Neural cell (in vitro differentiated cells): ENCODE measurements at regions not wholly inside any gene's neighbourhood (a gene's known extent, or its start where the extent isn't known, plus 50 kb on each side); places are given as distances from the start of the nearest gene placed in this dataset.

Experiments
- H2AFZ ChIP-seq: fragments of 200-600, 300-800 bp; sonication (generic), shearing (Covaris generic); 2 replicates; pipeline ENCODE4 v1.6.0; 2014; ENCODE audit warnings: low read depth, mild to moderate bottlenecking, antibody characterized with exemption, low read length, moderate library complexity
- H3F3A ChIP-seq: fragments of 200-600 bp; shearing (Covaris generic); 2 replicates; pipeline ENCODE4 v1.6.1; 2016; ENCODE audit warnings: mild to moderate bottlenecking, moderate library complexity, mixed read lengths, antibody characterized with exemption, low read length; ENCODE audit not compliant: insufficient read depth, poor library complexity, severe bottlenecking
- H3K27ac ChIP-seq: fragments of 200-600, 300-800 bp; sonication (generic), shearing (Covaris generic); 2 replicates; pipeline ENCODE4 v1.5.1; 2014; ENCODE audit warnings: mild to moderate bottlenecking, low read length, moderate library complexity
- H3K27me3 ChIP-seq: fragments of 300-800, 200-600 bp; sonication (generic), shearing (Covaris generic); 2 replicates; pipeline ENCODE4 v1.6.0; 2014; ENCODE audit warnings: mild to moderate bottlenecking, low read depth, low read length, moderate library complexity; ENCODE audit not compliant: insufficient read depth
- H3K36me3 ChIP-seq: fragments of 300-800, 200-600 bp; sonication (generic), shearing (Covaris generic); 2 replicates; pipeline ENCODE4 v1.5.1; 2014; ENCODE audit warnings: mild to moderate bottlenecking, antibody characterized with exemption, low read length, moderate library complexity; ENCODE audit not compliant: insufficient read depth
- H3K4me2 ChIP-seq: fragments of 300-800, 200-600 bp; sonication (generic), shearing (Covaris generic); 2 replicates; pipeline ENCODE4 v1.6.0; 2014; ENCODE audit warnings: mild to moderate bottlenecking, low read length
- H3K4me3 ChIP-seq: fragments of 300-800, 200-600 bp; sonication (generic), shearing (Covaris generic); 2 replicates; pipeline ENCODE4 v1.5.1; 2014; ENCODE audit warnings: mild to moderate bottlenecking, low read length, moderate library complexity
- H3K79me2 ChIP-seq: fragments of 200-600 bp; shearing (Covaris generic); replicated peaks from 2 replicates; pipeline ENCODE4 v1.6.0; 2014; ENCODE audit warnings: mild to moderate bottlenecking, low read length, moderate library complexity; ENCODE audit not compliant: insufficient read depth
- H3K9ac ChIP-seq: fragments of 300-800, 200-600 bp; sonication (generic), shearing (Covaris generic); 2 replicates; pipeline ENCODE4 v1.6.1; 2016; ENCODE audit warnings: mild to moderate bottlenecking, low read length, mixed read lengths
- H3K9me2 ChIP-seq: fragments of 200-600 bp; shearing (Covaris generic); 2 replicates; pipeline ENCODE4 v1.6.1; 2016; ENCODE audit warnings: mild to moderate bottlenecking, low read length, mixed read lengths; ENCODE audit not compliant: insufficient read depth
- H3K9me3 ChIP-seq: fragments of 200-600, 300-800 bp; sonication (generic), shearing (Covaris generic); 2 replicates; pipeline ENCODE4 v1.6.1; 2016; ENCODE audit warnings: mild to moderate bottlenecking, mixed run types, low read length, moderate library complexity, mixed read lengths
- H4K20me1 ChIP-seq: fragments of 200-600 bp; shearing (Covaris generic); 2 replicates; pipeline ENCODE4 v1.6.1; 2016; ENCODE audit warnings: mild to moderate bottlenecking, mixed run types; ENCODE audit not compliant: insufficient read depth
- EP300 ChIP-seq: fragments of 450-650 bp; conservative IDR thresholded peaks from 2 replicates; pipeline ENCODE4 v1.6.1; 2014; ENCODE audit warnings: antibody characterized with exemption, mild to moderate bottlenecking, moderate library complexity; ENCODE audit not compliant: poor library complexity, severe bottlenecking
- MXI1 ChIP-seq: fragments of 450-650 bp; conservative IDR thresholded peaks from 2 replicates; pipeline ENCODE4 v1.6.1; 2014; ENCODE audit warnings: antibody characterized with exemption, mild to moderate bottlenecking; ENCODE audit not compliant: poor library complexity, severe bottlenecking
- POLR2AphosphoS5 ChIP-seq: IDR thresholded peaks from 2 replicates; pipeline ENCODE4 v1.6.1; 2012
- RAD21 ChIP-seq: fragments of 450-650 bp; conservative IDR thresholded peaks from 2 replicates; pipeline ENCODE4 v1.6.1; 2014; ENCODE audit warnings: antibody characterized with exemption, mild to moderate bottlenecking, moderate library complexity
- TAF1 ChIP-seq: IDR thresholded peaks from 2 replicates; pipeline ENCODE4 v1.6.1; 2012; ENCODE audit warnings: low read depth
- TF ChIP-seq, protein P1 (sequence below): IDR thresholded peaks from 2 replicates; pipeline ENCODE4 v1.6.1; 2012; ENCODE audit warnings: borderline replicate concordance
- TF ChIP-seq, protein P2 (sequence below): fragments of 450-650 bp; IDR thresholded peaks from 2 replicates; pipeline ENCODE4 v1.5.1; 2014; ENCODE audit warnings: antibody characterized with exemption, mild to moderate bottlenecking, moderate library complexity; ENCODE audit not compliant: poor library complexity, severe bottlenecking

GRCh38 chr21:35921471-35921870 lies 138.9 kb downstream of the SETD4 start:
- TF ChIP-seq POLR2AphosphoS5 (no peak), MXI1 (no peak), RAD21 (no peak), TAF1 (no peak), EP300 (no peak)
- TF ChIP-seq, protein P1, sequence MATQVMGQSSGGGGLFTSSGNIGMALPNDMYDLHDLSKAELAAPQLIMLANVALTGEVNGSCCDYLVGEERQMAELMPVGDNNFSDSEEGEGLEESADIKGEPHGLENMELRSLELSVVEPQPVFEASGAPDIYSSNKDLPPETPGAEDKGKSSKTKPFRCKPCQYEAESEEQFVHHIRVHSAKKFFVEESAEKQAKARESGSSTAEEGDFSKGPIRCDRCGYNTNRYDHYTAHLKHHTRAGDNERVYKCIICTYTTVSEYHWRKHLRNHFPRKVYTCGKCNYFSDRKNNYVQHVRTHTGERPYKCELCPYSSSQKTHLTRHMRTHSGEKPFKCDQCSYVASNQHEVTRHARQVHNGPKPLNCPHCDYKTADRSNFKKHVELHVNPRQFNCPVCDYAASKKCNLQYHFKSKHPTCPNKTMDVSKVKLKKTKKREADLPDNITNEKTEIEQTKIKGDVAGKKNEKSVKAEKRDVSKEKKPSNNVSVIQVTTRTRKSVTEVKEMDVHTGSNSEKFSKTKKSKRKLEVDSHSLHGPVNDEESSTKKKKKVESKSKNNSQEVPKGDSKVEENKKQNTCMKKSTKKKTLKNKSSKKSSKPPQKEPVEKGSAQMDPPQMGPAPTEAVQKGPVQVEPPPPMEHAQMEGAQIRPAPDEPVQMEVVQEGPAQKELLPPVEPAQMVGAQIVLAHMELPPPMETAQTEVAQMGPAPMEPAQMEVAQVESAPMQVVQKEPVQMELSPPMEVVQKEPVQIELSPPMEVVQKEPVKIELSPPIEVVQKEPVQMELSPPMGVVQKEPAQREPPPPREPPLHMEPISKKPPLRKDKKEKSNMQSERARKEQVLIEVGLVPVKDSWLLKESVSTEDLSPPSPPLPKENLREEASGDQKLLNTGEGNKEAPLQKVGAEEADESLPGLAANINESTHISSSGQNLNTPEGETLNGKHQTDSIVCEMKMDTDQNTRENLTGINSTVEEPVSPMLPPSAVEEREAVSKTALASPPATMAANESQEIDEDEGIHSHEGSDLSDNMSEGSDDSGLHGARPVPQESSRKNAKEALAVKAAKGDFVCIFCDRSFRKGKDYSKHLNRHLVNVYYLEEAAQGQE: no peak
- H3K36me3 ChIP-seq: no peaks in the 10 kb centered on the region
- no peak overlapping the region for H3K27ac ChIP-seq
- no peak overlapping the region for H3K4me2 ChIP-seq
- no peak overlapping the region for H3K9ac ChIP-seq
- no peak overlapping the region for H2AFZ ChIP-seq
- H3F3A ChIP-seq: no peaks in the 10 kb centered on the region
- H3K4me3 ChIP-seq: no peak overlapping the region
- H3K79me2 ChIP-seq: no peaks in the 10 kb centered on the region
- no peaks in the 10 kb centered on the region for H3K9me2 ChIP-seq
- H3K9me3 ChIP-seq: no peaks in the 10 kb centered on the region
- no peaks in the 10 kb centered on the region for H4K20me1 ChIP-seq
- H3K27me3 ChIP-seq: no peaks in the 10 kb centered on the region

GRCh38 chr21:35920436-35920835 lies 139.9 kb downstream of the SETD4 start:
- no peaks in the 10 kb centered on the region for H4K20me1 ChIP-seq
- TF ChIP-seq, protein P2, sequence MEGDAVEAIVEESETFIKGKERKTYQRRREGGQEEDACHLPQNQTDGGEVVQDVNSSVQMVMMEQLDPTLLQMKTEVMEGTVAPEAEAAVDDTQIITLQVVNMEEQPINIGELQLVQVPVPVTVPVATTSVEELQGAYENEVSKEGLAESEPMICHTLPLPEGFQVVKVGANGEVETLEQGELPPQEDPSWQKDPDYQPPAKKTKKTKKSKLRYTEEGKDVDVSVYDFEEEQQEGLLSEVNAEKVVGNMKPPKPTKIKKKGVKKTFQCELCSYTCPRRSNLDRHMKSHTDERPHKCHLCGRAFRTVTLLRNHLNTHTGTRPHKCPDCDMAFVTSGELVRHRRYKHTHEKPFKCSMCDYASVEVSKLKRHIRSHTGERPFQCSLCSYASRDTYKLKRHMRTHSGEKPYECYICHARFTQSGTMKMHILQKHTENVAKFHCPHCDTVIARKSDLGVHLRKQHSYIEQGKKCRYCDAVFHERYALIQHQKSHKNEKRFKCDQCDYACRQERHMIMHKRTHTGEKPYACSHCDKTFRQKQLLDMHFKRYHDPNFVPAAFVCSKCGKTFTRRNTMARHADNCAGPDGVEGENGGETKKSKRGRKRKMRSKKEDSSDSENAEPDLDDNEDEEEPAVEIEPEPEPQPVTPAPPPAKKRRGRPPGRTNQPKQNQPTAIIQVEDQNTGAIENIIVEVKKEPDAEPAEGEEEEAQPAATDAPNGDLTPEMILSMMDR: no peak
- TF ChIP-seq, protein P1: no peak
- TF ChIP-seq TAF1 (no peak), POLR2AphosphoS5 (no peak)
- no peak overlapping the region for H3K9ac ChIP-seq
- H3K4me2 ChIP-seq: no peak overlapping the region
- no peaks in the 10 kb centered on the region for H3F3A ChIP-seq
- H2AFZ ChIP-seq: no peak overlapping the region
- no peak overlapping the region for H3K4me3 ChIP-seq
- no peaks in the 10 kb centered on the region for H3K36me3 ChIP-seq
- H3K27ac ChIP-seq: no peak overlapping the region
- H3K27me3 ChIP-seq: no peaks in the 10 kb centered on the region
- no peaks in the 10 kb centered on the region for H3K79me2 ChIP-seq
- no peaks in the 10 kb centered on the region for H3K9me2 ChIP-seq
- no peaks in the 10 kb centered on the region for H3K9me3 ChIP-seq
